Keratinocyte (primary cell): ENCODE measurements at regions not wholly inside any gene's neighbourhood (a gene's known extent, or its start where the extent isn't known, plus 50 kb on each side); places are given as distances from the start of the nearest gene placed in this dataset.
A peak's percentile ranks its signal among the peaks of the same experiment; 100 is the strongest.

ENCODE experiments used
- DNase-seq: peaks from one replicate; pipeline ENCODE4 v3.0.0-alpha.2; 2011; ENCODE audit warnings: low read depth, missing footprints, low spot score
- FAIRE-seq: peaks from 2 replicates; lab custom pipeline; 2011; peaks lifted over from hg19 to GRCh38; lab: Jason Lieb, UNC
- H2AFZ ChIP-seq: 2 replicates; pipeline ENCODE4 v1.6.0; 2012; ENCODE audit warnings: low read length, control low read depth, inconsistent platforms; ENCODE audit not compliant: control insufficient read depth
- H3K27ac ChIP-seq: 2 replicates; pipeline ENCODE4 v1.5.1; 2011; ENCODE audit warnings: low read length; ENCODE audit not compliant: control insufficient read depth, insufficient read depth
- H3K27me3 ChIP-seq: 3 replicates; pipeline ENCODE4 v1.6.0; 2011; ENCODE audit warnings: low read length; ENCODE audit not compliant: control insufficient read depth, insufficient read depth; ENCODE audit errors: extremely low read depth
- H3K36me3 ChIP-seq, 2 experiments: 2 replicates in 1 of 2; 3 replicates in 1 of 2; pipeline ENCODE4 v1.5.1; 2011; ENCODE audit warnings: low read length in 2 of 2, mild to moderate bottlenecking in 1 of 2; ENCODE audit not compliant: control insufficient read depth in 2 of 2, insufficient read depth in 2 of 2; ENCODE audit errors: extremely low read depth in 1 of 2
- H3K4me1 ChIP-seq: 3 replicates; pipeline ENCODE4 v1.5.1; 2011; ENCODE audit warnings: low read length; ENCODE audit not compliant: control insufficient read depth, insufficient read depth; ENCODE audit errors: extremely low read depth
- H3K4me2 ChIP-seq: 3 replicates; pipeline ENCODE4 v1.6.0; 2011; ENCODE audit warnings: low read depth, low read length; ENCODE audit not compliant: control insufficient read depth, insufficient read depth; ENCODE audit errors: extremely low read depth
- H3K4me3 ChIP-seq, 3 experiments: fragments of 200-600 bp in 1 of 3; sonication (generic) in 1 of 3; 2 replicates in 2 of 3; 3 replicates in 1 of 3; pipeline ENCODE4 v1.5.1; 2011 to 2016; ENCODE audit warnings: low read length in 3 of 3, mild to moderate bottlenecking in 3 of 3, control low read depth in 2 of 3, inconsistent platforms in 1 of 3, low read depth in 1 of 3, mixed read lengths in 1 of 3, mixed run types in 1 of 3, moderate library complexity in 1 of 3; ENCODE audit not compliant: control insufficient read depth in 2 of 3, insufficient read depth in 2 of 3; ENCODE audit errors: extremely low read depth in 1 of 3
- H3K79me2 ChIP-seq: 2 replicates; pipeline ENCODE4 v1.6.0; 2012; ENCODE audit warnings: low read length; ENCODE audit not compliant: control insufficient read depth, insufficient read depth
- H3K9ac ChIP-seq: 3 replicates; pipeline ENCODE4 v1.6.0; 2011; ENCODE audit warnings: low read length; ENCODE audit not compliant: control insufficient read depth, insufficient read depth; ENCODE audit errors: extremely low read depth
- H3K9me1 ChIP-seq: 3 replicates; pipeline ENCODE4 v1.6.0; 2011; ENCODE audit warnings: low read length; ENCODE audit not compliant: control insufficient read depth, insufficient read depth; ENCODE audit errors: extremely low read depth
- H3K9me3 ChIP-seq: 2 replicates; pipeline ENCODE4 v1.5.1; 2012; ENCODE audit warnings: low read depth, low read length; ENCODE audit not compliant: control insufficient read depth
- H4K20me1 ChIP-seq: 3 replicates; pipeline ENCODE4 v1.6.0; 2011; ENCODE audit warnings: low read length; ENCODE audit not compliant: control insufficient read depth, insufficient read depth; ENCODE audit errors: extremely low read depth
- EZH2 ChIP-seq: IDR thresholded peaks from one replicate; pipeline ENCODE4 v1.6.1; 2012; ENCODE audit warnings: inconsistent platforms, mild to moderate bottlenecking, low read length, moderate library complexity
- dilution Hi-C: fragments of 300-500 bp; cut with MboI; formaldehyde crosslinking; loops from one replicate; pipeline ENCODE4 v1.7.0; 2020; ENCODE audit warnings: low sequenced_read_pairs; ENCODE audit not compliant: extremely low pct_ligation_motif_present
- TF ChIP-seq, protein P1 (sequence below), 3 experiments: IDR thresholded peaks in 1 of 3; conservative IDR thresholded peaks in 1 of 3; optimal IDR thresholded peaks in 1 of 3; 2 replicates in 2 of 3; 3 replicates in 1 of 3; pipeline versions ENCODE3 to v1.5.1; 2011; ENCODE audit warnings: low read length in 3 of 3, mild to moderate bottlenecking in 3 of 3, moderate library complexity in 2 of 3, control low read depth in 1 of 3, inconsistent platforms in 1 of 3; ENCODE audit not compliant: insufficient read depth in 2 of 3; ENCODE audit errors: extremely low read depth in 1 of 3

DNA sequence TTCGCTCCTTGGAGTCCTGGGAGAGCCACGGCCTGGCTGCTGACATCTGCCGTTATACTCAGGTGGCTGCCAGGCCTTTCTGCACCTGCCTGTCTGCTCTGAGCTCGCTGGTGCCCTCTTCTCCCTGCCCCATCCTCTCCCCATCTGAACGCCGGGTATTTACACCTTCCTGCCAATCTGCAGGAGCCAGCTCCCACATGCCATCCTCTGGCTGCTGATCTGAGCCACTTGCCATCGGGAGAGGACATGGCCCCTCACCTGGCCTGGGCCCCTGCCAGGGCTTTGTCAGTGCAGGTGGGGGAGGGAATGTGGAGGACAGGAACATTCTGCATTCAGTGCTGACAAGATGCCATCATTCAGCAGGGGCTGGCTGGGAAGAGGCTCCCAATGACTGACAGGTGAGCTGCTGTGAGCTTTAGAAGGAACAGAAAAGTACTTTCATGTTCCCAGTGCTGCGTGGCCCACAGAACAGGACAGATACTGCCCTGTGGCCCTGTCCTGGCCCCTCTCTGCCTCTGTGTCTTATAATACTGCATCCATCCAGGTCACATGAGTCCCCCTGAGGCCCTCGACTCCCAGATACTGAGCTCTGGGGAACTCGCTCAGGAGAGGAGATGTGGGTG, 96.3 kb upstream of the ZNF469 start:
- Histone ChIP-seq H3K4me2 (no peak overlapping the region), H3K9me3 (peaks cover 13% of the 10 kb centered on the region), H3K79me2 (no peaks in the 10 kb centered on the region), H3K9ac (no peak overlapping the region), H3K9me1 (no peaks in the 10 kb centered on the region), H3K27ac (no peak overlapping the region), H3K4me1 (peaks cover 9% of the 10 kb centered on the region), H2AFZ (no peak overlapping the region), H3K36me3 (no peaks in the 10 kb centered on the region), H3K4me3 (no peak overlapping the region), H4K20me1 (no peaks in the 10 kb centered on the region), H3K27me3 (peaks cover 14% of the 10 kb centered on the region)
- dilution Hi-C loops, result no loop called here
- DNase-seq (no peak), FAIRE-seq (no peak)
- TF ChIP-seq, protein P1, sequence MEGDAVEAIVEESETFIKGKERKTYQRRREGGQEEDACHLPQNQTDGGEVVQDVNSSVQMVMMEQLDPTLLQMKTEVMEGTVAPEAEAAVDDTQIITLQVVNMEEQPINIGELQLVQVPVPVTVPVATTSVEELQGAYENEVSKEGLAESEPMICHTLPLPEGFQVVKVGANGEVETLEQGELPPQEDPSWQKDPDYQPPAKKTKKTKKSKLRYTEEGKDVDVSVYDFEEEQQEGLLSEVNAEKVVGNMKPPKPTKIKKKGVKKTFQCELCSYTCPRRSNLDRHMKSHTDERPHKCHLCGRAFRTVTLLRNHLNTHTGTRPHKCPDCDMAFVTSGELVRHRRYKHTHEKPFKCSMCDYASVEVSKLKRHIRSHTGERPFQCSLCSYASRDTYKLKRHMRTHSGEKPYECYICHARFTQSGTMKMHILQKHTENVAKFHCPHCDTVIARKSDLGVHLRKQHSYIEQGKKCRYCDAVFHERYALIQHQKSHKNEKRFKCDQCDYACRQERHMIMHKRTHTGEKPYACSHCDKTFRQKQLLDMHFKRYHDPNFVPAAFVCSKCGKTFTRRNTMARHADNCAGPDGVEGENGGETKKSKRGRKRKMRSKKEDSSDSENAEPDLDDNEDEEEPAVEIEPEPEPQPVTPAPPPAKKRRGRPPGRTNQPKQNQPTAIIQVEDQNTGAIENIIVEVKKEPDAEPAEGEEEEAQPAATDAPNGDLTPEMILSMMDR (optimal IDR thresholded peaks at IDR 0.05 in 1 of 3, IDR thresholded peaks at IDR 0.05 in 1 of 3, conservative IDR thresholded peaks at IDR 0.05 in 1 of 3; ENCODE audit: extremely low read depth in 1 of 3, insufficient read depth in 2 of 3, low read length in 3 of 3), result no peak
- no peak for TF ChIP-seq EZH2

DNA sequence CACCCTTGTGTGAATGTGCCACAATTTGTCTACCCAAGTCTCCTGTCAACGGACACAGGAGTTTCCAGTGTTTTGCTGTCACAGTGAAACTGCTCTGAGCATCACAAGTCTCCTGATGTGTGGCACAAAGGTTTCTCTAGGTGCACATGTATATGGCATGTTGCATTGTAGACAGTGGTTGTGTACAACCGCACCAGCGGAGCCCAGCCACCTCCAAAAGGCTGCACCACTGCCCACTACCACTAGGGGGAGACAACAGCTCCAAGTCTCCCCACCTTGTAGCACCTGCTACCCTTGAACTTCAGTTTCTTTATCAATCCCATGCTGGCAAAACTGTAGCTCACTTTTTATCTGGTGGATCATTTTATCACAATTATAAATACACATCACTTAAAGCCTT, 95.5 kb upstream of the ZNF469 start:
- Histone ChIP-seq H4K20me1 (no peaks in the 10 kb centered on the region), H3K4me3 (no peak overlapping the region), H3K9me1 (no peaks in the 10 kb centered on the region), H3K36me3 (no peaks in the 10 kb centered on the region), H3K27me3 (peaks cover 15% of the 10 kb centered on the region), H3K4me1 (peaks cover 8% of the 10 kb centered on the region), H3K79me2 (no peaks in the 10 kb centered on the region), H3K9ac (no peak overlapping the region), H3K27ac (no peak overlapping the region), H3K4me2 (no peak overlapping the region), H3K9me3 (peaks cover 11% of the 10 kb centered on the region), H2AFZ (no peak overlapping the region)
- DNase-seq (no peak), FAIRE-seq (no peak)
- TF ChIP-seq, protein P1 (optimal IDR thresholded peaks at IDR 0.05 in 1 of 3, IDR thresholded peaks at IDR 0.05 in 1 of 3, conservative IDR thresholded peaks at IDR 0.05 in 1 of 3; ENCODE audit: extremely low read depth in 1 of 3, insufficient read depth in 2 of 3, low read length in 3 of 3), result peak; percentile 72 to 74 (median 73)
- no peak for TF ChIP-seq EZH2
- dilution Hi-C loops, result no loop called here
